ENCODE measurements at regions not wholly inside any gene's neighbourhood (a gene's known extent, or its start where the extent isn't known, plus 50 kb on each side); places are given as distances from the start of the nearest gene placed in this dataset.

GRCh38 chr6:73937805-73938204 is 241.8 kb downstream of the CD109 start:
- Histone ChIP-seq H3F3A (ENCODE audit: insufficient read depth, low read length, poor library complexity, severe bottlenecking) (no peaks in the 10 kb centered on the region), H3K27me3 (ENCODE audit: insufficient read depth, low read depth, low read length) (no peaks in the 10 kb centered on the region), H3K9me3 (ENCODE audit: low read length) (no peaks in the 10 kb centered on the region), H4K20me1 (ENCODE audit: insufficient read depth) (no peaks in the 10 kb centered on the region), H3K4me2 (ENCODE audit: low read length) (no peak overlapping the region), H2AFZ (ENCODE audit: low read depth, low read length) (no peak overlapping the region), H3K9me2 (ENCODE audit: insufficient read depth, low read length) (no peaks in the 10 kb centered on the region), H3K9ac (ENCODE audit: low read length) (no peak overlapping the region), H3K36me3 (ENCODE audit: insufficient read depth, low read length) (no peaks in the 10 kb centered on the region), H3K79me2 (replicated peaks; ENCODE audit: insufficient read depth, low read length) (no peaks in the 10 kb centered on the region), H3K4me3 (ENCODE audit: low read length) (no peak overlapping the region), H3K27ac (ENCODE audit: low read length) (no peak overlapping the region)
- TF ChIP-seq EZH2 (IDR thresholded peaks at IDR 0.05; ENCODE audit: borderline replicate concordance, insufficient read depth, low read length, poor library complexity, severe bottlenecking), result no peak
- TF ChIP-seq TAF1 (IDR thresholded peaks at IDR 0.05; ENCODE audit: low read depth), result no peak
- no peak for TF ChIP-seq MXI1 (conservative IDR thresholded peaks at IDR 0.05; ENCODE audit: poor library complexity, severe bottlenecking)
- TF ChIP-seq RAD21 (conservative IDR thresholded peaks at IDR 0.05), result no peak
- TF ChIP-seq SMC3 (conservative IDR thresholded peaks at IDR 0.05; ENCODE audit: poor library complexity), result no peak
- no peak for TF ChIP-seq POLR2AphosphoS5 (IDR thresholded peaks at IDR 0.05)
- no peak for TF ChIP-seq EP300 (conservative IDR thresholded peaks at IDR 0.05; ENCODE audit: poor library complexity, severe bottlenecking)
- no peak for TF ChIP-seq CTCF (IDR thresholded peaks at IDR 0.05; ENCODE audit: poor library complexity, severe bottlenecking)
- TF ChIP-seq REST (IDR thresholded peaks at IDR 0.05; ENCODE audit: borderline replicate concordance), result no peak

- no peak overlapping the region for H3K4me3 ChIP-seq (ENCODE audit: low read length)
- H3K27ac ChIP-seq (ENCODE audit: low read length), result no peak overlapping the region
- no peak overlapping the region for H2AFZ ChIP-seq (ENCODE audit: low read depth, low read length)
- no peak overlapping the region for H3K4me2 ChIP-seq (ENCODE audit: low read length)
- no peaks in the 10 kb centered on the region for H3K79me2 ChIP-seq (replicated peaks; ENCODE audit: insufficient read depth, low read length)
- H3K9ac ChIP-seq (ENCODE audit: low read length), result no peak overlapping the region
- no peaks in the 10 kb centered on the region for H4K20me1 ChIP-seq (ENCODE audit: insufficient read depth)
- no peak for TF ChIP-seq EP300 (conservative IDR thresholded peaks at IDR 0.05; ENCODE audit: poor library complexity, severe bottlenecking)
- TF ChIP-seq POLR2AphosphoS5 (IDR thresholded peaks at IDR 0.05), result no peak
- TF ChIP-seq CTCF (IDR thresholded peaks at IDR 0.05; ENCODE audit: poor library complexity, severe bottlenecking), result no peak
- no peak for TF ChIP-seq EZH2 (IDR thresholded peaks at IDR 0.05; ENCODE audit: borderline replicate concordance, insufficient read depth, low read length, poor library complexity, severe bottlenecking)
- no peak for TF ChIP-seq REST (IDR thresholded peaks at IDR 0.05; ENCODE audit: borderline replicate concordance)
- no peak for TF ChIP-seq TAF1 (IDR thresholded peaks at IDR 0.05; ENCODE audit: low read depth)
- TF ChIP-seq SMC3 (conservative IDR thresholded peaks at IDR 0.05; ENCODE audit: poor library complexity), result no peak
- TF ChIP-seq MXI1 (conservative IDR thresholded peaks at IDR 0.05; ENCODE audit: poor library complexity, severe bottlenecking), result no peak
- no peak for TF ChIP-seq RAD21 (conservative IDR thresholded peaks at IDR 0.05)
- H3K27me3 ChIP-seq (ENCODE audit: insufficient read depth, low read depth, low read length), result no peaks in the 10 kb centered on the region
- H3K9me3 ChIP-seq (ENCODE audit: low read length), result no peaks in the 10 kb centered on the region
- no peaks in the 10 kb centered on the region for H3K36me3 ChIP-seq (ENCODE audit: insufficient read depth, low read length)
- no peaks in the 10 kb centered on the region for H3K9me2 ChIP-seq (ENCODE audit: insufficient read depth, low read length)
- no peaks in the 10 kb centered on the region for H3F3A ChIP-seq (ENCODE audit: insufficient read depth, low read length, poor library complexity, severe bottlenecking)
These were observed 236.9 kb downstream of the CD109 start for GRCh38 chr6:73932866-73933265.

All from neural cell (in vitro differentiated cells).